SW480 (cell line): ENCODE measurements at regions not wholly inside any gene's neighbourhood (a gene's known extent, or its start where the extent isn't known, plus 50 kb on each side); places are given as distances from the start of the nearest gene placed in this dataset.
"Not testable (repeated sequence)": the region's sequence is repeated elsewhere in the genome, so short reads cannot be mapped to it uniquely, and the experiment has no call there.

ENCODE experiments used
- DNase-seq: peaks from one replicate; pipeline ENCODE4 v3.0.0-alpha.2; 2016; ENCODE audit warnings: low spot score

- DNase-seq = peak; percentile 93
Observed at GRCh38 chr12:38384816-38385378, 68.3 kb downstream of the ALG10B start.

- DNase-seq = no peak
Observed at GRCh38 chr12:38385486-38385885, 68.9 kb downstream of the ALG10B start.

- DNase-seq = no peak
Observed at GRCh38 chr12:38386205-38386985, 69.8 kb downstream of the ALG10B start.

- no peak for DNase-seq
Observed at GRCh38 chr12:38389614-38390013, 73.0 kb downstream of the ALG10B start.

GRCh38 chr12:38391007-38391406 is 74.4 kb downstream of the ALG10B start:
- no peak for DNase-seq

GRCh38 chr12:38392554-38393144 is 76.1 kb downstream of the ALG10B start:
- no peak for DNase-seq

GRCh38 chr12:38399711-38400206 is 83.2 kb downstream of the ALG10B start:
- no peak for DNase-seq

GRCh38 chr12:38402811-38403210 is 86.2 kb downstream of the ALG10B start:
- no peak for DNase-seq

- DNase-seq = no peak
Observed at GRCh38 chr12:38409511-38409910, 92.9 kb downstream of the ALG10B start.

GRCh38 chr12:38411426-38411825 is 94.9 kb downstream of the ALG10B start:
- DNase-seq = no peak

- no peak for DNase-seq
Observed at GRCh38 chr12:38411946-38412345, 95.4 kb downstream of the ALG10B start.

GRCh38 chr12:38417101-38417500 is 100.5 kb downstream of the ALG10B start:
- DNase-seq = no peak

GRCh38 chr12:38424436-38424835 is 107.9 kb downstream of the ALG10B start:
- DNase-seq = no peak

- DNase-seq = no peak
Observed at GRCh38 chr12:38427442-38427841, 110.9 kb downstream of the ALG10B start.

- no peak for DNase-seq
Observed at GRCh38 chr12:38431921-38432320, 115.3 kb downstream of the ALG10B start.

- not testable (repeated sequence) for DNase-seq
Observed at GRCh38 chr12:38441871-38442281, 125.3 kb downstream of the ALG10B start.

- DNase-seq = no peak
Observed at GRCh38 chr12:38445040-38445439, 128.5 kb downstream of the ALG10B start.

- no peak for DNase-seq
Observed at GRCh38 chr12:38448991-38449390, 132.4 kb downstream of the ALG10B start.

- no peak for DNase-seq
Observed at GRCh38 chr12:38456537-38457120, 140.1 kb downstream of the ALG10B start.

GRCh38 chr12:38465020-38465419 is 148.4 kb downstream of the ALG10B start:
- DNase-seq = no peak

GRCh38 chr12:38469715-38470114 is 153.1 kb downstream of the ALG10B start:
- no peak for DNase-seq

- DNase-seq = no peak
Observed at GRCh38 chr12:38477340-38478090, 160.9 kb downstream of the ALG10B start.
